H54 (cell line): ENCODE measurements at regions not wholly inside any gene's neighbourhood (a gene's known extent, or its start where the extent isn't known, plus 50 kb on each side); places are given as distances from the start of the nearest gene placed in this dataset.
A peak's percentile ranks its signal among the peaks of the same experiment; 100 is the strongest.

Experiments used
- DNase-seq: peaks from one replicate; pipeline ENCODE4 v3.0.0; 2011; ENCODE audit warnings: low spot score, mixed read lengths; ENCODE audit not compliant: insufficient read length
- FAIRE-seq: peaks from 3 replicates; lab custom pipeline; 2011; peaks lifted over from hg19 to GRCh38; lab: Jason Lieb, UNC
- POLR2A ChIP-seq: IDR thresholded peaks from 2 replicates; pipeline ENCODE4 v1.6.1; 2011; ENCODE audit warnings: low read depth, mild to moderate bottlenecking, low read length

GRCh38 chr7:41885748-41886147 is 182.9 kb upstream of the INHBA start:
- no peak for FAIRE-seq
- DNase-seq, result no peak

GRCh38 chr7:41885078-41885477 is 182.2 kb upstream of the INHBA start:
- no peak for TF ChIP-seq POLR2A
- DNase-seq, result no peak
- FAIRE-seq, result no peak

More at GRCh38 chr7:41885748-41886147, 182.9 kb upstream of the INHBA start:
- TF ChIP-seq POLR2A, result no peak

- FAIRE-seq (no peak), DNase-seq (no peak)
- no peak for TF ChIP-seq POLR2A
Measured at GRCh38 chr7:41882745-41883420, 180.0 kb upstream of the INHBA start.

GRCh38 chr7:41882256-41882655 is 179.4 kb upstream of the INHBA start:
- no peak for TF ChIP-seq POLR2A
- FAIRE-seq (no peak), DNase-seq (no peak)

GRCh38 chr7:41881331-41882130 is 178.6 kb upstream of the INHBA start:
- no peak for FAIRE-seq
- TF ChIP-seq POLR2A, result no peak
- no peak for DNase-seq

- no peak for TF ChIP-seq POLR2A
- FAIRE-seq, result peak; percentile 53
- peak; percentile 38 for DNase-seq
Measured at GRCh38 chr7:41880107-41880506, 177.2 kb upstream of the INHBA start.

GRCh38 chr7:41879403-41879802 is 176.5 kb upstream of the INHBA start:
- FAIRE-seq (no peak), DNase-seq (no peak)
- no peak for TF ChIP-seq POLR2A

- FAIRE-seq (no peak), DNase-seq (no peak)
- TF ChIP-seq POLR2A, result no peak
Measured at GRCh38 chr7:41878309-41879295, 175.7 kb upstream of the INHBA start.

GRCh38 chr7:41877118-41877517 is 174.2 kb upstream of the INHBA start:
- FAIRE-seq (no peak), DNase-seq (no peak)
- TF ChIP-seq POLR2A, result no peak

GRCh38 chr7:41875513-41875912 is 172.6 kb upstream of the INHBA start:
- FAIRE-seq (no peak), DNase-seq (no peak)
- TF ChIP-seq POLR2A, result no peak

GRCh38 chr7:41874201-41874785 is 171.4 kb upstream of the INHBA start:
- FAIRE-seq, result no peak
- no peak for DNase-seq
- TF ChIP-seq POLR2A, result no peak

- no peak for DNase-seq
- FAIRE-seq, result no peak
Measured at GRCh38 chr7:41873741-41874140, 170.9 kb upstream of the INHBA start.

GRCh38 chr7:41872966-41873365 is 170.1 kb upstream of the INHBA start:
- TF ChIP-seq POLR2A, result no peak
- no peak for DNase-seq
- FAIRE-seq, result no peak

More at GRCh38 chr7:41873741-41874140, 170.9 kb upstream of the INHBA start:
- no peak for TF ChIP-seq POLR2A

- TF ChIP-seq POLR2A, result no peak
- no peak for FAIRE-seq
- DNase-seq, result no peak
Measured at GRCh38 chr7:41870461-41871138, 167.7 kb upstream of the INHBA start.
